ENCODE measurements at regions not wholly inside any gene's neighbourhood (a gene's known extent, or its start where the extent isn't known, plus 50 kb on each side); places are given as distances from the start of the nearest gene placed in this dataset.
A peak's percentile ranks its signal among the peaks of the same experiment; 100 is the strongest.

DNA sequence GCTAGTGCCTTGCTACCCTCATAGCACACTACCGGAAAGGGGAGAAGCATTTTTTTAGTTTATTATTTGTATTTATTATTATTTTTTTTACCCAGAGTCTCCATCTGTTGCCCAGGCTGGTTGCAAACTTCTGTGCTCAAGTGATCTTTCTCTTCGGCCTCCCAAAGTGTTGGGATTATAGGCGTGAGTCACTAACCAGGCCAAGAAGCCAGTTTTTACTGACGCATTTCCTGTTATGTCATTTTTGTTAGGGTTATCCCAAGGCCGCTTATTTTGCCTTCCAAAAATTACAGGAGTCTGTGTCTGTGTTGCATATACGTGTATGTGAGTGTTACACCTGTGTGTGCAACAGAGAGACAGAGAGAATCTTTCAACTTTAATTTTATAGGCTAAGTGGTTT lies 404.5 kb downstream of the GBA3 start:
- intact Hi-C loops (cut with micrococcal nuclease) = no loop called here
- no peaks in the 10 kb centered on the region for H3K79me1 ChIP-seq (ENCODE audit: low read depth in 1 of 2, low read length in 2 of 2)
- H3K4me3 ChIP-seq (ENCODE audit: insufficient read depth, low read depth, low read length) = no peak overlapping the region
- no peak overlapping the region for H2AFZ ChIP-seq (replicated peaks; ENCODE audit: low read length, poor library complexity)
- ChIA-PET POLR2A (ENCODE audit: unreplicated experiment) (no interaction called here), CTCF (no interaction called here)
- H3K4me2 ChIP-seq (ENCODE audit: low read depth, low read length) = no peak overlapping the region
- WGBS, 2 experiments (ENCODE audit: extremely low coverage in 2 of 2, insufficient read length in 1 of 2) = 20% methylated on average over 1 of the region's 6 CpGs; no CpG with 5 or more reads in 1 of the 2 experiments
- H3K9ac ChIP-seq (ENCODE audit: low read depth, low read length) = no peak overlapping the region
- H4K91ac ChIP-seq (ENCODE audit: insufficient read depth, low read depth, low read length) = no peak overlapping the region
- H4K8ac ChIP-seq (ENCODE audit: low read depth in 2 of 2, low read length in 2 of 2) = no peak overlapping the region
- ATAC-seq (ENCODE audit: low read depth) (no peak), DNase-seq (peak; percentile 44)
- H2AK5ac ChIP-seq (ENCODE audit: low read depth, low read length) = no peak overlapping the region
- H3K27ac ChIP-seq (ENCODE audit: insufficient read depth, low read length) = no peak overlapping the region
- dilution Hi-C loops (cut with HindIII; ENCODE audit: low sequenced_read_pairs, unreplicated experiment) = no loop called here
- no peak overlapping the region for H2BK15ac ChIP-seq (ENCODE audit: low read depth, low read length)
- no peaks in the 10 kb centered on the region for H3K27me3 ChIP-seq (ENCODE audit: control insufficient read depth, insufficient read depth, low read length)
- H3K14ac ChIP-seq (replicated peaks; ENCODE audit: low read depth, low read length) = no peak overlapping the region
- peaks cover 2% of the 10 kb centered on the region for H3K9me3 ChIP-seq (ENCODE audit: control insufficient read depth, insufficient read depth, low read length)
- no TSS peak for BruUV-seq (replicated peaks)
- no peak overlapping the region for H2AK9ac ChIP-seq (replicated peaks; ENCODE audit: low read depth, low read length, poor library complexity)
- no peak overlapping the region for H3K23ac ChIP-seq (ENCODE audit: low read depth, low read length)
- TF ChIP-seq, protein P1, sequence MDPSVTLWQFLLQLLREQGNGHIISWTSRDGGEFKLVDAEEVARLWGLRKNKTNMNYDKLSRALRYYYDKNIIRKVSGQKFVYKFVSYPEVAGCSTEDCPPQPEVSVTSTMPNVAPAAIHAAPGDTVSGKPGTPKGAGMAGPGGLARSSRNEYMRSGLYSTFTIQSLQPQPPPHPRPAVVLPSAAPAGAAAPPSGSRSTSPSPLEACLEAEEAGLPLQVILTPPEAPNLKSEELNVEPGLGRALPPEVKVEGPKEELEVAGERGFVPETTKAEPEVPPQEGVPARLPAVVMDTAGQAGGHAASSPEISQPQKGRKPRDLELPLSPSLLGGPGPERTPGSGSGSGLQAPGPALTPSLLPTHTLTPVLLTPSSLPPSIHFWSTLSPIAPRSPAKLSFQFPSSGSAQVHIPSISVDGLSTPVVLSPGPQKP (IDR thresholded peaks at IDR 0.05; ENCODE audit: borderline replicate concordance, low read depth, low read length) = no peak
- TF ChIP-seq RCOR1 (IDR thresholded peaks at IDR 0.05; ENCODE audit: insufficient replicate concordance, low read length) = no peak
- TF ChIP-seq, protein P2, sequence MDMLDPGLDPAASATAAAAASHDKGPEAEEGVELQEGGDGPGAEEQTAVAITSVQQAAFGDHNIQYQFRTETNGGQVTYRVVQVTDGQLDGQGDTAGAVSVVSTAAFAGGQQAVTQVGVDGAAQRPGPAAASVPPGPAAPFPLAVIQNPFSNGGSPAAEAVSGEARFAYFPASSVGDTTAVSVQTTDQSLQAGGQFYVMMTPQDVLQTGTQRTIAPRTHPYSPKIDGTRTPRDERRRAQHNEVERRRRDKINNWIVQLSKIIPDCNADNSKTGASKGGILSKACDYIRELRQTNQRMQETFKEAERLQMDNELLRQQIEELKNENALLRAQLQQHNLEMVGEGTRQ (IDR thresholded peaks at IDR 0.05; ENCODE audit: low read depth, low read length) = no peak
- TF ChIP-seq POLR2A (IDR thresholded peaks at IDR 0.05; ENCODE audit: low read depth, low read length) = no peak
- no peak for TF ChIP-seq SMC3 (IDR thresholded peaks at IDR 0.05; ENCODE audit: low read depth, low read length)
- TF ChIP-seq NFE2L2 (IDR thresholded peaks at IDR 0.05; ENCODE audit: low read depth, low read length) = no peak
- TF ChIP-seq MXI1 (IDR thresholded peaks at IDR 0.05; ENCODE audit: borderline replicate concordance, low read depth, low read length) = no peak
- no peak for TF ChIP-seq CEBPB (IDR thresholded peaks at IDR 0.05; ENCODE audit: low read depth, low read length)
- TF ChIP-seq, protein P3, sequence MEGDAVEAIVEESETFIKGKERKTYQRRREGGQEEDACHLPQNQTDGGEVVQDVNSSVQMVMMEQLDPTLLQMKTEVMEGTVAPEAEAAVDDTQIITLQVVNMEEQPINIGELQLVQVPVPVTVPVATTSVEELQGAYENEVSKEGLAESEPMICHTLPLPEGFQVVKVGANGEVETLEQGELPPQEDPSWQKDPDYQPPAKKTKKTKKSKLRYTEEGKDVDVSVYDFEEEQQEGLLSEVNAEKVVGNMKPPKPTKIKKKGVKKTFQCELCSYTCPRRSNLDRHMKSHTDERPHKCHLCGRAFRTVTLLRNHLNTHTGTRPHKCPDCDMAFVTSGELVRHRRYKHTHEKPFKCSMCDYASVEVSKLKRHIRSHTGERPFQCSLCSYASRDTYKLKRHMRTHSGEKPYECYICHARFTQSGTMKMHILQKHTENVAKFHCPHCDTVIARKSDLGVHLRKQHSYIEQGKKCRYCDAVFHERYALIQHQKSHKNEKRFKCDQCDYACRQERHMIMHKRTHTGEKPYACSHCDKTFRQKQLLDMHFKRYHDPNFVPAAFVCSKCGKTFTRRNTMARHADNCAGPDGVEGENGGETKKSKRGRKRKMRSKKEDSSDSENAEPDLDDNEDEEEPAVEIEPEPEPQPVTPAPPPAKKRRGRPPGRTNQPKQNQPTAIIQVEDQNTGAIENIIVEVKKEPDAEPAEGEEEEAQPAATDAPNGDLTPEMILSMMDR (conservative IDR thresholded peaks at IDR 0.05; ENCODE audit: low read depth, low read length) = no peak
- no peak for TF ChIP-seq MAZ (IDR thresholded peaks at IDR 0.05; ENCODE audit: borderline replicate concordance, low read depth, low read length)
- TF ChIP-seq CHD1 (IDR thresholded peaks at IDR 0.05; ENCODE audit: low read depth, low read length) = no peak
- TF ChIP-seq MAFK (IDR thresholded peaks at IDR 0.05; ENCODE audit: low read depth, low read length) = no peak
- no peak for TF ChIP-seq FOS (IDR thresholded peaks at IDR 0.05; ENCODE audit: low read depth, low read length)
- no peak overlapping the region for H2BK120ac ChIP-seq (ENCODE audit: low read depth, low read length)
- no peak overlapping the region for H4K5ac ChIP-seq (ENCODE audit: low read depth, low read length)
- no peak overlapping the region for H3K18ac ChIP-seq (ENCODE audit: low read depth, low read length)
- no peak overlapping the region for H2BK5ac ChIP-seq (ENCODE audit: low read depth, low read length, poor library complexity, severe bottlenecking)
- no peak overlapping the region for H3K56ac ChIP-seq (ENCODE audit: extremely low read depth, insufficient read depth, low read length)
- no peak overlapping the region for H2BK20ac ChIP-seq (ENCODE audit: low read depth, low read length)
- no peaks in the 10 kb centered on the region for H3K9me1 ChIP-seq (ENCODE audit: insufficient read depth, low read length)
- in situ Hi-C loops (cut with MboI; ENCODE audit: low sequenced_read_pairs) = no loop called here
- H4K20me1 ChIP-seq (ENCODE audit: insufficient read depth, low read length) = no peaks in the 10 kb centered on the region
- H3K4ac ChIP-seq (ENCODE audit: low read depth, low read length) = no peak overlapping the region
- H3K4me1 ChIP-seq (ENCODE audit: control insufficient read depth, insufficient read depth, low read length) = no peaks in the 10 kb centered on the region
- no peaks in the 10 kb centered on the region for H3K36me3 ChIP-seq (ENCODE audit: control insufficient read depth, insufficient read depth, low read length)
